HG02571 (cell line): ENCODE measurements at regions not wholly inside any gene's neighbourhood (a gene's known extent, or its start where the extent isn't known, plus 50 kb on each side); places are given as distances from the start of the nearest gene placed in this dataset.

Source experiments
- ATAC-seq: cut with Tn5 transposase; IDR thresholded peaks from one replicate; pipeline ENCODE4 v1.9.1; 2021; ENCODE audit warnings: mild to moderate bottlenecking, moderate library complexity; ENCODE audit not compliant: unreplicated experiment

DNA sequence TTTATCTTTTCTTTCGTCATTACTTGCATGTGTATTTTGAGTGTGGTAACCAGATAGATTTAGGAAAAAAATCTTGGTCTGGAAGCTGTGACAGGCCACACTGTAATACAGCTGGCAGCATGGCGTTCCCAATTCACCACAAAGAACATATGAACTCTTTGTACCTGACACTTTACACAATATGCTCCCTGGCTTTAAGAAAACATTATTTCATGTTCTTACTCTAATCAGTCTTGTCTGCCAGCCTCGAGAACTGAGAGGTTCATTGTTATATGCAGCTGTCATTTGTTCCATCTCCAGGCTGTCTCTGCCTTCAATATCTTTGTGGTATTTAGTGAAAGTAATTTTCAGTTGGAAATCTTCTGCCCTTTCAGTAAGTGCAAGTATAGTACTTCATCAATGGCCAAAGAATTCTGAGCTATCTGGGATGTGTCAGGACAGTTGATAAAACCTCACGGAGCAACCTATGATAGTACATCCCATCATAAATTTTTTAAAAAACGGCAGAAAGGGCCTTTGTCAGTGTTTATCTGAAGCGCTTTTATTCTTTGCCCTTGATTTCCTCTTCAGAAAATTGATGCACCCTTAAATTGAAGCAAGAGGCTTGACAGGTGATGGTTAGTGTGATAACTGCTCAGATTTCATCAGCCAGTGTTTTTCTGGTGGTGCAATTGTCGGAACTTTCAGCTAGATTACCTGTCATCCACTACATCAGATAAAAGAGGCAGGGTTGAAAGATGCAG, 146.3 kb upstream of the SP8 start:
- ATAC-seq = no peak

GRCh38 chr7:20945451-20945850, 158.8 kb upstream of the SP8 start:
- no peak for ATAC-seq

DNA sequence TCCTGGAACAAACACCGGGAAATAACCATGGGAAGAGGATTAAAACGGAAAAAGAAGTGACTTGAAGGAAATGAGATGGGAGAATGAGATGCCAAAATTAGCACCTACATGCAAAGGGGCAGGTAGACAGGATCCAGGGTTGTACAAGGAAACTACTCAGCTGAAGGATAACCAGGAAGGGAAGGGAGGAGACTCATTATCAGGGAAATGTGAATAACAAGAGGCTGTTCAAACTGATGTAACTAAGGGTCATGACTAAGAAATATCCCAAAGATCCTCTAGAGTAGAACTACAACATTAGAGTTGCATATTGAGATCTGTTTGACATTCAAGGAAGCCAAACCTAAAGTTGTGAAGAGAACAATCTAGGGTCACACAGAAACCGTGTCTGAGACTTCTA, 166.2 kb upstream of the SP8 start:
- ATAC-seq = no peak

- ATAC-seq = no peak
These were observed 168.3 kb upstream of the SP8 start for GRCh38 chr7:20954711-20955619.

GRCh38 chr7:20958572-20958971, 171.9 kb upstream of the SP8 start:
- no peak for ATAC-seq

GRCh38 chr7:20959281-20959680, 172.6 kb upstream of the SP8 start:
- ATAC-seq = no peak

DNA sequence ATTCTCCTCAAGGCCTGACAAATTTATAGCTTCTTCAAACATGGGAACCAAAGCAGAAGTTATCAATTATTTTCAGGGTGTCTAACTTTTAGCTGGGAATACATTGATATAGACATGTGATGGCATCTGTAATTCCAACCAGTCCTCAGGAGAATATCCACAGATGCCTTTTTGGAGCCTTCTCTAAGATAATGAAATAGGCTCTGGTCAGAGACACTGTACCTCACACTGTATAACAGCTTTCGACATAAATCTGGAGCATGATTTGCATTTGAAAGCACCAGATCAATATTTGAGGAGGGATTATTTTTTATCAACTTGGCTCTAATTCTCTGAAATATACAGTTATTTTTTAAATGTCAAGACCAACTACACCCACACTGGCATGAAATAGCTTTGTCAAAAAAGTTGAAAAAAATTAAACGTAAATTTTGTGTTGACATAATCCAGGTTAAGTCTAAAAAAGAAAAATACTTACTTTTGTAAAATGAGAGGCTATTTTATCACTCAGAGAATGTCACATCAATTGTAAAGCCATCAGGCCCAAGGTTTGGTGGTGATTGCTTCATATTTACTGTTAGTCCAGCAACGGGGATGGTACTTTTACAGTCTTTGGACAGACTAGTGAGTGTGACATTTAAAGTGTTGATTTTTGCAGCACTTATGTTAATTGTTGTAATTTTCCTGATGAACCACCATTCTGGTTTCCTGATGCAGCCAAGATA, 177.0 kb upstream of the SP8 start:
- no peak for ATAC-seq

GRCh38 chr7:20964281-20964918, 177.7 kb upstream of the SP8 start:
- no peak for ATAC-seq

GRCh38 chr7:20971219-20971618, 184.5 kb upstream of the SP8 start:
- no peak for ATAC-seq

DNA sequence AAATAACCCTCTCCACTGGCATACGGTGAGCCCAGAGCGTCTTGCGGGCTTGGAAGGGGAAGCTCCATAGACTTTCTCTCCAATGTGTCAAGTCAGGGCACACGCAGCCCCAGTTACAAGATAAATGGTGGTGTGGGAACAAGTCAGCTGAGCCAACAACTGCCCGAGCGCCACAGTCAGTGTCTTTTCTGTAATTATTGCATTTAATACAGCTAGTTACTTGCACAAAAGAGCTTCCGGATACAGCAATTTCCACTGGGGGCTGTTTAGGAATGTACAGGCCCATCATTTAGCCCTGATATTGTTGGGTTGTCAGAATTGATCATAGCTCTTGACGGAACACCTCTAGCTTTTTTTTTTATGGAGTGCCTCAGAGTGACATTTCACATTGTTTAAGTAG, 193.5 kb upstream of the SP8 start:
- no peak for ATAC-seq

DNA sequence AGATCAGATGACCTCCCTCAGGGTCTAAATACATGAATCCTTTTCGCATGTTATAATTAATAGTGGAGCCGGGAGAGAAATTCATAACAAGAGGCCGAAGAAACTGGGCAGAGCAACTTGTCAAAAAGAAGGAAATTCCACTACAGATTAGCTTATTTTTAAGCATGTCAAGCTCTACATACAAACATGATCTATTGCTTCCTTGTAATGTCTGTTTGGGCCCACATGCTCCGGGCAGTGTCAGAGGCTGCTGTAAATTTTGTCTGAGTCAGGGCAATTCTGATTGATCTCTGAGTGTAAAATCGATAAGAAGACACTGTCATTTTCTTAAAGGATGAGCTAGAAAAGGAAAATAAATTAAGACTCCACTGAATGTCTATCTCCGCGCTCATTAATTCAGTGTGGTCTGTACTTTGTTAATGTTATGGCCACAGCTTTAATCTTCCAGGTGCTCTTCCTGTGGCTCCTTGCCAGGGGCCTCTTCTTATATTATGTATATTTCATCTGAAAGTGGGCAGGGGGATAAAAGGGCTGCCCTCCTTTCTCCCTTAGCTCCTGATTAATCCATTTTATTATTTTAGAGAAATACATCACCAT, 194.1 kb upstream of the SP8 start:
- ATAC-seq = no peak

DNA sequence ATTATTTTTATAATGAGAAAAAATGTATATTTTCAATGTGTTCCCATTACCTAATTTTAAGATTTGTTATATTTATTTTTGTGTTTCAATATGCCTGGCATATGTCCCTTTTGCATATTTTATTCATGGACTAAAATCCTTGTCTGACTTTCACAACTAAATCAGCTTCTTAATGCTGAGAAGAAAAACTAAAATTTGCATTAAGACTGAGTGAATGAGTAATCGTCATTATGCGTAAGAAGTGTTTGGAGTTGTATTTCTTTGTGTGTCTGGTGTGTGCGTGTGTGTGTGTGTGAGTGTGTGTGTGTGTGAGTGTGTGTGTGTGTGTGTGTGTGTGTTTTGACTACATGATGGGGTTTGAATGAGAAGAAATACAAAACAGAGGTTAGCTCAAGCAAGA, 201.7 kb upstream of the SP8 start:
- no peak for ATAC-seq

DNA sequence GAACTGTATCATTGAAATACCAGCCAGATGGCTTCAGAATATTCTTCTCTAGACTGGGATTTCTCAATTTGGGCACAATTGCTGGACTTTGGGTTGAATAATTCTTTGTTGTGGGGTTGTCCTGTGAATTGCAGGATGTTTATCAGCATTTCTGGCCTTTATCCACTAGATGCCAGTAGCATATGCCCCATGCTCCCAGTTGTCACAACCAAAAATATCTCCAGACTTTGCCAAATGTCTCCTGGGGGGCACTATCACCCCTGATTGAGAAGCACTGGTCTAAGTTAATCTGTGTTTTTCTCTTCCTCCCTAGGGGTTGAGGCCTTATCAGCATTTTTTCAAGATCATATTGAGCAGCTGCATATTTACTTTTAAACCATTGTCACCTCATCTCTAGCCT, 204.9 kb upstream of the SP8 start:
- ATAC-seq = no peak

- no peak for ATAC-seq
These were observed 207.0 kb upstream of the SP8 start for GRCh38 chr7:20993693-20994092.

- ATAC-seq = no peak
These were observed 211.6 kb upstream of the SP8 start for GRCh38 chr7:20998309-20998708.

- ATAC-seq = no peak
These were observed 224.5 kb upstream of the SP8 start for GRCh38 chr7:21011153-21011552.

GRCh38 chr7:21013765-21014539, 227.3 kb upstream of the SP8 start:
- ATAC-seq = no peak

- no peak for ATAC-seq
These were observed 234.0 kb upstream of the SP8 start for GRCh38 chr7:21020667-21021066.

DNA sequence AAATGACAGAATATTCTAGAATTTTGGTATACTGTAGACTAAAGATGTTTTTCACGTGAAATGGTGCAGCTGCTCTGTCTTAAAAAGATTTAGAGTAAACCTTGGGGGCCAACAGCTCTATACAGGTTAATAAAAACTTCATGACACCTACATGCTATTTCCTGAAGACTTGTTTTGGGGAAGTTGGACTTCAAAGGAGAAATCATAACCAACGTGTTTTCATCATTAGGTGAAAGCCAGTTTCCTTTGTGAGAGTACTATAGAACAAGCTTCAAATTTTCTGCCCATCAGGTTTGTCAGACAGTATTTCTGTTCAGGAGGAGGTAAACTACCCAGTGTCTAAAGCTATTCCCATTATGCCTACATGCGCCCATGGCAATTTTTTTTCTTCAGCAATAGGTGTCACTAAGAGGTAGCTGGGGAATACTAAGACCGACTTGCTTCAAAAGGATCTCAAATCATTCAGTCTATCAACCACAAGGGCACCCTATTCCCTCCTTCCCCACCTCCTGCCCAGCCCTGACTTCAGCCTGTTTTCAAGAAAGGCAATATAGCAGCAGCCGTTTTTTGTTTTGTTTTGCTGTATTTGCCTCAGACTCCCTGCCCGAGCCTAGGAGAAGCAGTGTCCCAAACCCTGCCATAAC, 237.3 kb upstream of the SP8 start:
- ATAC-seq = no peak

DNA sequence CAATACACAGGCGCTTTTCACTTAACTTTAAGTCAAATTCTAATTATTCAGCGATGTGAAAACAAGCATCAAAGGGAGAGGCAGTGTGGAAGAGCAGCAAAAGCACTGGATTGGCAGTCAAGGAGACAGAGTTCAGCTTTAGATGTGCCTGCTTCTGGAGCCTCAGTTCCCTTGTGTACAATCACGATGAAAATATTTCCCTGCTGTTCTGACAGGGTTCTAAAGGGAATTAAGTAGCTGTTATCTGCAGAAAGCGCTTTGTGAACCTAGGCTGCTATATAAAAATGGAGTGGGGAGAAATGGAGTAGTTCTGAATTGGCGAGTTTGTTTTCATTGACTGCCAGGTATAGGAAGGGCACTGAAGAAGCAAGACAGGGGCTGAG, 237.8 kb upstream of the SP8 start:
- ATAC-seq = no peak
